ENCODE measurements at regions not wholly inside any gene's neighbourhood (a gene's known extent, or its start where the extent isn't known, plus 50 kb on each side); places are given as distances from the start of the nearest gene placed in this dataset.

DNA sequence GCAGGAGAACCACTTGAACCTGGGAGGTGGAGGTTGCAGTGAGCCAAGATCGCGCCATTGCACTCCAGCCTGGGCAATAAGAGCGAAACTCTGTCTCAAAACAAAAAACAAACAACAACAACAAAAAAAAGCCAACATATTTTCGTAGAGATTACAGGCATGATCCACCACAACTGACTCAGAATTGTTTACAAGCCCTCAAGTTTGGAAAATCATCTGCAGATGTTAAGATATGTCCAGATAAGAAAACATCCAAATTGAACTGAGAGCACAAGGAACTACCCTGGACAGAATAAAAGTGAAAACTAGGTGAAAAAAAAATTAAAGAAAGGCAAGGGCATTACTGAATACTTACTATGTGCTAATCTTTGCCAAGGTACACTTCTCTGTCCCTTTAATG, 89.8 kb upstream of the WLS start:
- H3K27ac Mint-ChIP-seq: no peak overlapping the region
- WGBS (ENCODE audit: insufficient coverage): 100% methylated on average over 3 of the region's 4 CpGs
- intact Hi-C loops (cut with micrococcal nuclease): no loop called here

DNA sequence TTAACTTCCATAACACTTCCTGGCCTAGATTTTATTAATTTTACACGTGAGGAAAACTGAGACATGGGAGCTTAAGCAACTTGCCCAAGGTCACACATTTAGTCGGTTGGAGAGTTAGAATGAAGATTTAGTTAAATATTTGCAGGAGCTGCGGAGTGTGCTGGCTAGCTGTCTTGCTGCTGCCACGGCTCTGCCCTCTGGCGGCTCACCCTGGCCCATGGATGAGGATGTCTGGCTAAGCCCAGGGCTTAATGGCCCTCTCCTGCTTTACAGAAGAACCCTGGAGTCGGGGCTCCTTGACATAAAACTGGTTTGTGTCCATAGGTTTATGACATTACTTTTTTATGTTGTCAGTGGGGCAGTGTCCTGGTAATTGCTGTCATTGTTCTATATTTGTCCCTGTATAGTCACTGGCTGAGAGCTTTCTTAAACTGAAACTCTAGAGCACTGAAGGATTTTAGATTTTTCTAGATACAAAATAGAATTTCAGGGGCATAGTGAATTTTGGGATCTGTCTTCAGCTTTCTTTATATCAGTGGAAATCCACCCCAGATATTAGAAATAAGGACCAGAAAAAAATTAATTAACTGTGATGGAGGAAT, 88.9 kb upstream of the WLS start:
- no peak overlapping the region for H3K4me2 ChIP-seq (replicated peaks; ENCODE audit: low read depth, low read length, poor library complexity, severe bottlenecking)
- H3K4me1 ChIP-seq (ENCODE audit: control insufficient read depth in 2 of 2, insufficient read depth in 2 of 2, low read length in 2 of 2): no peaks in the 10 kb centered on the region
- peaks cover 4% of the 10 kb centered on the region for H3K27me3 Mint-ChIP-seq
- no peaks in the 10 kb centered on the region for H3K4me1 Mint-ChIP-seq
- CTCF ChIA-PET: interaction anchor here (0.7 kb wide), 1 partner anchor 25 kb away, joined by 4 read pairs; no protein-coding TSS in a partner anchor
- 72% methylated on average over 5 of the region's 6 CpGs for WGBS (ENCODE audit: insufficient coverage)
- no peaks in the 10 kb centered on the region for H3K9me3 Mint-ChIP-seq (ENCODE audit: insufficient read depth)
- H3K27ac ChIP-seq (ENCODE audit: low read length in 2 of 2): no peak overlapping the region
- no peaks in the 10 kb centered on the region for H3K79me2 ChIP-seq (ENCODE audit: control insufficient read depth, insufficient read depth, low read length)
- no peaks in the 10 kb centered on the region for H3K9me3 ChIP-seq (ENCODE audit: control extremely low read depth in 1 of 3, control insufficient read depth in 2 of 3, insufficient read depth in 1 of 3, low read length in 2 of 3)
- TF ChIP-seq EZH2 (IDR thresholded peaks at IDR 0.05; ENCODE audit: borderline replicate concordance, insufficient read depth, low read depth, low read length, poor library complexity, severe bottlenecking): no peak
- TF ChIP-seq, protein P1, sequence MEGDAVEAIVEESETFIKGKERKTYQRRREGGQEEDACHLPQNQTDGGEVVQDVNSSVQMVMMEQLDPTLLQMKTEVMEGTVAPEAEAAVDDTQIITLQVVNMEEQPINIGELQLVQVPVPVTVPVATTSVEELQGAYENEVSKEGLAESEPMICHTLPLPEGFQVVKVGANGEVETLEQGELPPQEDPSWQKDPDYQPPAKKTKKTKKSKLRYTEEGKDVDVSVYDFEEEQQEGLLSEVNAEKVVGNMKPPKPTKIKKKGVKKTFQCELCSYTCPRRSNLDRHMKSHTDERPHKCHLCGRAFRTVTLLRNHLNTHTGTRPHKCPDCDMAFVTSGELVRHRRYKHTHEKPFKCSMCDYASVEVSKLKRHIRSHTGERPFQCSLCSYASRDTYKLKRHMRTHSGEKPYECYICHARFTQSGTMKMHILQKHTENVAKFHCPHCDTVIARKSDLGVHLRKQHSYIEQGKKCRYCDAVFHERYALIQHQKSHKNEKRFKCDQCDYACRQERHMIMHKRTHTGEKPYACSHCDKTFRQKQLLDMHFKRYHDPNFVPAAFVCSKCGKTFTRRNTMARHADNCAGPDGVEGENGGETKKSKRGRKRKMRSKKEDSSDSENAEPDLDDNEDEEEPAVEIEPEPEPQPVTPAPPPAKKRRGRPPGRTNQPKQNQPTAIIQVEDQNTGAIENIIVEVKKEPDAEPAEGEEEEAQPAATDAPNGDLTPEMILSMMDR (IDR thresholded peaks at IDR 0.05): no peak
- H4K20me1 ChIP-seq (ENCODE audit: control insufficient read depth, insufficient read depth, low read length, poor library complexity, severe bottlenecking): no peaks in the 10 kb centered on the region
- H3K4me3 ChIP-seq (ENCODE audit: control extremely low read depth in 1 of 5, extremely low read depth in 1 of 5, insufficient read depth in 1 of 5, low read depth in 2 of 5, low read length in 4 of 5): no peak overlapping the region
- intact Hi-C loops (cut with micrococcal nuclease): no loop called here
- no peaks in the 10 kb centered on the region for H3K36me3 ChIP-seq (replicated peaks in 1 of 2; ENCODE audit: control extremely low read depth in 1 of 2, control insufficient read depth in 1 of 2, extremely low read depth in 1 of 2, insufficient read depth in 2 of 2, low read length in 1 of 2)
- no peak for ATAC-seq (ENCODE audit: low read depth)
- POLR2A ChIA-PET: interaction anchor here (0.7 kb wide), 1 partner anchor 30 kb away, joined by 6 read pairs; no protein-coding TSS in a partner anchor
- no peak for DNase-seq
- no peak overlapping the region for H2AFZ ChIP-seq (ENCODE audit: insufficient read depth, low read depth, low read length, poor library complexity, severe bottlenecking)
- H3K9ac ChIP-seq (ENCODE audit: low read length): no peak overlapping the region
- no peak overlapping the region for H3K4me3 Mint-ChIP-seq
- H3K27ac Mint-ChIP-seq: no peak overlapping the region
- no peaks in the 10 kb centered on the region for H3K27me3 ChIP-seq (replicated peaks in 1 of 4; ENCODE audit: control extremely low read depth in 1 of 4, control insufficient read depth in 3 of 4, insufficient read depth in 4 of 4, low read length in 3 of 4)

More for the DNA sequence above, 89.8 kb upstream of the WLS start:
- Histone ChIP-seq H3K36me3 (replicated peaks in 1 of 2; ENCODE audit: control extremely low read depth in 1 of 2, control insufficient read depth in 1 of 2, extremely low read depth in 1 of 2, insufficient read depth in 2 of 2, low read length in 1 of 2) (no peaks in the 10 kb centered on the region), H3K27me3 (replicated peaks in 1 of 4; ENCODE audit: control extremely low read depth in 1 of 4, control insufficient read depth in 3 of 4, insufficient read depth in 4 of 4, low read length in 3 of 4) (no peaks in the 10 kb centered on the region), H2AFZ (ENCODE audit: insufficient read depth, low read depth, low read length, poor library complexity, severe bottlenecking) (no peak overlapping the region), H3K4me3 (ENCODE audit: control extremely low read depth in 1 of 5, extremely low read depth in 1 of 5, insufficient read depth in 1 of 5, low read depth in 2 of 5, low read length in 4 of 5) (no peak overlapping the region), H4K20me1 (ENCODE audit: control insufficient read depth, insufficient read depth, low read length, poor library complexity, severe bottlenecking) (no peaks in the 10 kb centered on the region), H3K4me2 (replicated peaks; ENCODE audit: low read depth, low read length, poor library complexity, severe bottlenecking) (no peak overlapping the region), H3K9me3 (ENCODE audit: control extremely low read depth in 1 of 3, control insufficient read depth in 2 of 3, insufficient read depth in 1 of 3, low read length in 2 of 3) (no peaks in the 10 kb centered on the region), H3K4me1 (ENCODE audit: control insufficient read depth in 2 of 2, insufficient read depth in 2 of 2, low read length in 2 of 2) (no peaks in the 10 kb centered on the region), H3K27ac (ENCODE audit: low read length in 2 of 2) (no peak overlapping the region), H3K9ac (ENCODE audit: low read length) (no peak overlapping the region), H3K79me2 (ENCODE audit: control insufficient read depth, insufficient read depth, low read length) (no peaks in the 10 kb centered on the region)
- TF ChIP-seq EZH2 (IDR thresholded peaks at IDR 0.05; ENCODE audit: borderline replicate concordance, insufficient read depth, low read depth, low read length, poor library complexity, severe bottlenecking): no peak
- TF ChIP-seq, protein P1 (IDR thresholded peaks at IDR 0.05): no peak
- H3K4me3 Mint-ChIP-seq: no peak overlapping the region
- no peak for DNase-seq
- no peak for ATAC-seq (ENCODE audit: low read depth)
- no peaks in the 10 kb centered on the region for H3K9me3 Mint-ChIP-seq (ENCODE audit: insufficient read depth)
- H3K4me1 Mint-ChIP-seq: no peaks in the 10 kb centered on the region
- H3K27me3 Mint-ChIP-seq: peaks cover 4% of the 10 kb centered on the region
- CTCF ChIA-PET: no interaction called here
- POLR2A ChIA-PET: interaction anchor here (0.7 kb wide), 1 partner anchor 29 kb away, joined by 6 read pairs; no protein-coding TSS in a partner anchor

All from B cell (primary cell).